DND-41 (cell line): ENCODE measurements at regions not wholly inside any gene's neighbourhood (a gene's known extent, or its start where the extent isn't known, plus 50 kb on each side); places are given as distances from the start of the nearest gene placed in this dataset.

Experiments
- ATAC-seq: fragments of 200-7000 bp; cut with Tn5 transposase; 3 replicates; pipeline ENCODE4 v1.9.1; 2021; ENCODE audit warnings: low read depth; ENCODE audit not compliant: insufficient read depth
- DNase-seq: peaks from one replicate; pipeline ENCODE4 v3.0.0-alpha.2; 2020
- H2AFZ ChIP-seq: 2 replicates; pipeline ENCODE4 v1.6.0; 2012; ENCODE audit warnings: low read depth, low read length
- H3K27ac ChIP-seq: 2 replicates; pipeline ENCODE4 v1.5.1; 2012; ENCODE audit warnings: low read length, inconsistent platforms
- H3K27me3 ChIP-seq: fragments of 200-600 bp; sonication (generic); 2 replicates; pipeline ENCODE4 v1.6.0; 2012; ENCODE audit warnings: low read length, mild to moderate bottlenecking, inconsistent platforms; ENCODE audit not compliant: insufficient read depth, poor library complexity
- H3K36me3 ChIP-seq: 2 replicates; pipeline ENCODE4 v1.5.1; 2012; ENCODE audit warnings: low read length, inconsistent platforms; ENCODE audit not compliant: insufficient read depth
- H3K4me1 ChIP-seq: 2 replicates; pipeline ENCODE4 v1.5.1; 2012; ENCODE audit warnings: mild to moderate bottlenecking, low read length; ENCODE audit not compliant: insufficient read depth
- H3K4me2 ChIP-seq: 2 replicates; pipeline ENCODE4 v1.6.0; 2012; ENCODE audit warnings: mild to moderate bottlenecking, moderate library complexity, low read length, inconsistent platforms; ENCODE audit not compliant: insufficient read depth
- H3K4me3 ChIP-seq, 2 experiments: fragments of 200-600 bp in 1 of 2; shearing (Covaris generic) in 1 of 2; 2 replicates each; pipeline ENCODE4 v1.5.1; 2012 to 2016; ENCODE audit warnings: inconsistent platforms in 2 of 2, low read length in 2 of 2, mild to moderate bottlenecking in 2 of 2, low read depth in 1 of 2, moderate library complexity in 1 of 2
- H3K79me2 ChIP-seq: 2 replicates; pipeline ENCODE4 v1.6.0; 2012; ENCODE audit warnings: low read length, inconsistent platforms; ENCODE audit not compliant: insufficient read depth
- H3K9ac ChIP-seq: 2 replicates; pipeline ENCODE4 v1.6.0; 2012; ENCODE audit warnings: low read depth, mild to moderate bottlenecking, inconsistent platforms, low read length, moderate library complexity
- H3K9me3 ChIP-seq: 2 replicates; pipeline ENCODE4 v1.5.1; 2012; ENCODE audit warnings: low read length, moderate library complexity, mild to moderate bottlenecking, inconsistent platforms; ENCODE audit not compliant: insufficient read depth, severe bottlenecking
- H4K20me1 ChIP-seq: 2 replicates; pipeline ENCODE4 v1.6.0; 2012; ENCODE audit warnings: low read length; ENCODE audit not compliant: insufficient read depth
- EZH2 ChIP-seq: IDR thresholded peaks from 3 replicates; pipeline ENCODE4 v1.6.1; 2012; ENCODE audit warnings: borderline replicate concordance, low read depth, mild to moderate bottlenecking, moderate library complexity, low read length, inconsistent platforms; ENCODE audit not compliant: severe bottlenecking
- TF ChIP-seq, protein P1 (sequence below): IDR thresholded peaks from 2 replicates; pipeline ENCODE4 v1.5.1; 2012; ENCODE audit warnings: borderline replicate concordance, low read length, moderate library complexity, mild to moderate bottlenecking; ENCODE audit not compliant: poor library complexity, severe bottlenecking; ENCODE audit errors: extremely low read depth

DNA sequence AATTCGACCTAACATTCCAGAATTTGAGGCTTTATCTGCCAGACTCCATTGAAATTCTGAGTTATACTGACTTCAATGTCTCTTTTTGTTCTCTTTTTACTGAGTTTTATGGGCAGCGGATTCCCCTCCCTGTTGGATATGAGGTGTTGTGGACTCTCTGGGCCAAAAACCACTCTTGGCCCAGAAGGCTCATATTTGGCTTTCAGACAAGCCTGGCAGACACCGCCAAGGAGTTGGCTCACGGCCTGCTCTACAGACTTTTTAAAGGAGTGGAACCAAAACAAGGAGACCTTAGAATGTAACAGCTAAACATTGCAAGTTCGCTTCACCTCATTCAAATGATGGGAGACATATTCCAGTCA, 206.4 kb upstream of the NCKAP5 start:
- Histone ChIP-seq H2AFZ (no peak overlapping the region), H3K36me3 (no peaks in the 10 kb centered on the region), H4K20me1 (no peaks in the 10 kb centered on the region), H3K9ac (no peak overlapping the region), H3K9me3 (no peaks in the 10 kb centered on the region), H3K4me3 (no peak overlapping the region), H3K27me3 (peaks cover 8% of the 10 kb centered on the region), H3K4me1 (no peaks in the 10 kb centered on the region), H3K79me2 (no peaks in the 10 kb centered on the region), H3K27ac (no peak overlapping the region), H3K4me2 (no peak overlapping the region)
- no peak for DNase-seq
- no peak for ATAC-seq
- TF ChIP-seq, protein P1, sequence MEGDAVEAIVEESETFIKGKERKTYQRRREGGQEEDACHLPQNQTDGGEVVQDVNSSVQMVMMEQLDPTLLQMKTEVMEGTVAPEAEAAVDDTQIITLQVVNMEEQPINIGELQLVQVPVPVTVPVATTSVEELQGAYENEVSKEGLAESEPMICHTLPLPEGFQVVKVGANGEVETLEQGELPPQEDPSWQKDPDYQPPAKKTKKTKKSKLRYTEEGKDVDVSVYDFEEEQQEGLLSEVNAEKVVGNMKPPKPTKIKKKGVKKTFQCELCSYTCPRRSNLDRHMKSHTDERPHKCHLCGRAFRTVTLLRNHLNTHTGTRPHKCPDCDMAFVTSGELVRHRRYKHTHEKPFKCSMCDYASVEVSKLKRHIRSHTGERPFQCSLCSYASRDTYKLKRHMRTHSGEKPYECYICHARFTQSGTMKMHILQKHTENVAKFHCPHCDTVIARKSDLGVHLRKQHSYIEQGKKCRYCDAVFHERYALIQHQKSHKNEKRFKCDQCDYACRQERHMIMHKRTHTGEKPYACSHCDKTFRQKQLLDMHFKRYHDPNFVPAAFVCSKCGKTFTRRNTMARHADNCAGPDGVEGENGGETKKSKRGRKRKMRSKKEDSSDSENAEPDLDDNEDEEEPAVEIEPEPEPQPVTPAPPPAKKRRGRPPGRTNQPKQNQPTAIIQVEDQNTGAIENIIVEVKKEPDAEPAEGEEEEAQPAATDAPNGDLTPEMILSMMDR: no peak
- no peak for TF ChIP-seq EZH2

DNA sequence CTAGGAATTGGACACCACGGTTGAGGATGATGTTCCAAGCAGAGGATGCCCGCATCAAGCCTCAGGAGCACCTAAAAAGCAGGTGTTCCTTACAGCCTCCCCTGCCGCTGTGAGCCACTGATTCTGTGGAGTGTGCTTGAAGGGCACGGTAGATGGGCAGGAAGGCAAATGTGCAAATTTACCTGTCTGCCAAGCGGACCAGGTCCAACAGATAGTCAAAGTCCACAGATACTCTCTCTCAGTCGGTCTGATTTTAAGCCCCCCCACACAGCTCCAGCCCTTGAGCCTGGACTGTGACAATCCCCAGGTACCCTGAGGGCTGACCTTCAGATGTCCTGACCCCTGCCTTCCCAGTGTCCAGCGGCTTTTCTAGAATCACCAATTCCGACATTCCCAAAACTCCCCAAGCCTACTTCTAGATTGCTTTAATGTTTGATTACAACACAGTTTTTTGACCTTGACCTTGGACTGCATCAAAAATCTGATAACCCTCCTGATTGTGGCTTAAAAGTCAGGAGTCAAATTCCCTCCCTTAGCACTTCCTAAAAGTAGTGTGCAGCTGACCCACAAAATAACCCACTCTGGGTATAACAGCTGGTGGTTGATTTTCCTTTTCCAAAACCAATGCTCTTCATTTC, 208.8 kb upstream of the NCKAP5 start:
- Histone ChIP-seq H4K20me1 (no peaks in the 10 kb centered on the region), H3K9ac (no peak overlapping the region), H3K27ac (no peak overlapping the region), H3K4me3 (no peak overlapping the region), H3K27me3 (peaks cover 6% of the 10 kb centered on the region), H3K36me3 (no peaks in the 10 kb centered on the region), H3K4me1 (no peaks in the 10 kb centered on the region), H2AFZ (no peak overlapping the region), H3K79me2 (no peaks in the 10 kb centered on the region), H3K9me3 (no peaks in the 10 kb centered on the region), H3K4me2 (no peak overlapping the region)
- TF ChIP-seq, protein P1: no peak
- no peak for TF ChIP-seq EZH2
- ATAC-seq (no peak), DNase-seq (no peak)

DNA sequence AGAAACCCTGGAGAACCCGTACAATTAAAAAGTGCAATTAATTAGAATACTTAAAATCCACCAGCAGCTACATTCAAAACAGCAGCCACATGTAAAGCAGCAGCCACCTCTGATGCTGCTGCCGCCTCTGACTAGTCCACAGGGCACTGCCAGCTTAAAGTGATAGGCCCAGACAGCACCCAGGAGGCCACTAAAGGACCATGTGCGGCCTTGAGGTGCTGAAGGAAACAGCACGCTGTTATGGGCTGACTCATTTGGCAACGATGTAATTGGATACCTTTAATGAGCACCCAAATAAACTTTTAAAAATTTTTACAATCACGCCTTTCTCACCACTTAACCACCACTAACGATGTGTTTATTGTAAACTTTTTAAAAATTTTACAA, 209.3 kb upstream of the NCKAP5 start:
- H4K20me1 ChIP-seq: no peaks in the 10 kb centered on the region
- H3K36me3 ChIP-seq: no peaks in the 10 kb centered on the region
- ATAC-seq: no peak
- H3K9me3 ChIP-seq: no peaks in the 10 kb centered on the region
- H3K4me1 ChIP-seq: no peaks in the 10 kb centered on the region
- no peak overlapping the region for H2AFZ ChIP-seq
- H3K79me2 ChIP-seq: no peaks in the 10 kb centered on the region
- no peak for DNase-seq
- peaks cover 6% of the 10 kb centered on the region for H3K27me3 ChIP-seq
- no peak overlapping the region for H3K9ac ChIP-seq
- H3K27ac ChIP-seq: no peak overlapping the region
- TF ChIP-seq, protein P1: no peak
- no peak for TF ChIP-seq EZH2
- H3K4me3 ChIP-seq: no peak overlapping the region
- H3K4me2 ChIP-seq: no peak overlapping the region
